Neural progenitor cell (in vitro differentiated cells): ENCODE measurements at regions not wholly inside any gene's neighbourhood (a gene's known extent, or its start where the extent isn't known, plus 50 kb on each side); places are given as distances from the start of the nearest gene placed in this dataset.

Experiments
- DNase-seq: peaks from one replicate; pipeline ENCODE4 v3.0.0-alpha.2; 2016; ENCODE audit warnings: low spot score
- H2AFZ ChIP-seq: fragments of 200-600 bp; sonication (generic); replicated peaks from 2 replicates; pipeline ENCODE4 v1.6.1; 2016; ENCODE audit warnings: antibody characterized with exemption
- H3F3A ChIP-seq: fragments of 200-600 bp; sonication (generic); 2 replicates; pipeline ENCODE4 v1.6.1; 2016; ENCODE audit warnings: antibody characterized with exemption, low read depth
- H3K27ac ChIP-seq: fragments of 200-600 bp; sonication (generic); 2 replicates; pipeline ENCODE4 v1.5.1; 2016; ENCODE audit warnings: mild to moderate bottlenecking
- H3K27me3 ChIP-seq: fragments of 200-600 bp; sonication (generic); 2 replicates; pipeline ENCODE4 v1.6.1; 2016; ENCODE audit warnings: mild to moderate bottlenecking, moderate library complexity
- H3K36me3 ChIP-seq: fragments of 200-600 bp; sonication (generic); 2 replicates; pipeline ENCODE4 v1.5.1; 2016
- H3K4me1 ChIP-seq: fragments of 200-600 bp; sonication (generic); 2 replicates; pipeline ENCODE4 v1.6.1; 2016; ENCODE audit warnings: mixed run types
- H3K4me2 ChIP-seq: fragments of 200-600 bp; sonication (generic); 2 replicates; pipeline ENCODE4 v1.6.1; 2016
- H3K4me3 ChIP-seq: fragments of 200-600 bp; sonication (generic); 2 replicates; pipeline ENCODE4 v1.5.1; 2016
- H3K79me2 ChIP-seq: fragments of 200-600 bp; sonication (generic); 2 replicates; pipeline ENCODE4 v1.6.1; 2016; ENCODE audit warnings: low read depth
- H3K9ac ChIP-seq: fragments of 200-600 bp; sonication (generic); 2 replicates; pipeline ENCODE4 v1.6.1; 2016
- H3K9me3 ChIP-seq: fragments of 200-600 bp; sonication (generic); 2 replicates; pipeline ENCODE4 v1.5.1; 2016; ENCODE audit warnings: low read depth
- H4K20me1 ChIP-seq: fragments of 200-600 bp; sonication (generic); 2 replicates; pipeline ENCODE4 v1.6.1; 2016; ENCODE audit warnings: low read depth
- H3K27ac Mint-ChIP-seq: 3 replicates; pipeline ENCODE4 v1.8.0; 2021; ENCODE audit warnings: mixed read lengths
- H3K27me3 Mint-ChIP-seq: 2 replicates; pipeline ENCODE4 v1.8.0; 2022; ENCODE audit warnings: low read depth, mild to moderate bottlenecking, inconsistent platforms, moderate library complexity, mixed read lengths; ENCODE audit not compliant: insufficient read depth
- H3K36me3 Mint-ChIP-seq: 3 replicates; pipeline ENCODE4 v1.8.0; 2021; ENCODE audit warnings: mixed read lengths
- H3K4me1 Mint-ChIP-seq: 3 replicates; pipeline ENCODE4 v1.8.0; 2021; ENCODE audit warnings: mixed read lengths
- H3K4me3 Mint-ChIP-seq: 3 replicates; pipeline ENCODE4 v1.8.0; 2021; ENCODE audit warnings: mild to moderate bottlenecking, moderate library complexity, mixed read lengths
- H3K9me3 Mint-ChIP-seq: 3 replicates; pipeline ENCODE4 v1.8.0; 2020; ENCODE audit warnings: mixed read lengths
- CTCF ChIP-seq: fragments of 200-600 bp; sonication (generic); IDR thresholded peaks from 2 replicates; pipeline ENCODE4 v1.5.1; 2017; ENCODE audit warnings: antibody characterized with exemption, mild to moderate bottlenecking
- EZH2 ChIP-seq: fragments of 200-600 bp; sonication (generic); IDR thresholded peaks from 2 replicates; pipeline ENCODE4 v1.6.1; 2017; ENCODE audit warnings: antibody characterized with exemption, mild to moderate bottlenecking, moderate library complexity
- EZH2phosphoT487 ChIP-seq: fragments of 200-600 bp; sonication (generic); IDR thresholded peaks from 2 replicates; pipeline ENCODE4 v1.6.1; 2017; ENCODE audit warnings: antibody characterized with exemption

DNA sequence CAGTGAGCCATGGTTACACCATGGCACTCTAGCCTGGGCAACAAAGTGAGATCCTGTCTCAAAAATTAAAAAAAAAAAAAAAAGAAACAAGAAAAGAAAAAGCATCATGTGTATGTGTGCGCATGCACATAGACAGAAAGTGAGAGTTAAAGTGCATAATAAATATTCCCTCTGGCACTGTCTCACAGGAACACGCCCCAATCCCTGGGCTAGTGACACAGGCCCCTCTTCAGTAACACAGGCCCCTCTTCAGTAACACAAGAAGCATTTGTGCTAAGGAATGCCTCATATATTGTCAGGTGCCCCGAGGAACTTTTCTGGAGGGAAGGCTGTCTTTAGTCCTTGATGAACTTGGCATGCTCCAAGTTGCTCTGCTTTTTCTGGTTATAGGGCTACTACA, 57.5 kb downstream of the RPL27A start:
- no peaks in the 10 kb centered on the region for H3K4me1 ChIP-seq
- no peaks in the 10 kb centered on the region for H3K27me3 ChIP-seq
- no peaks in the 10 kb centered on the region for H3K36me3 ChIP-seq
- TF ChIP-seq CTCF (no peak), EZH2phosphoT487 (no peak), EZH2 (no peak)
- no peaks in the 10 kb centered on the region for H3K79me2 ChIP-seq
- Mint-ChIP-seq H3K27me3 (no peaks in the 10 kb centered on the region), H3K27ac (no peak overlapping the region), H3K4me1 (no peaks in the 10 kb centered on the region), H3K4me3 (no peak overlapping the region), H3K9me3 (no peaks in the 10 kb centered on the region), H3K36me3 (peaks cover 8% of the 10 kb centered on the region)
- H3K9ac ChIP-seq: no peak overlapping the region
- H3K27ac ChIP-seq: no peak overlapping the region
- no peaks in the 10 kb centered on the region for H4K20me1 ChIP-seq
- no peaks in the 10 kb centered on the region for H3K9me3 ChIP-seq
- H3F3A ChIP-seq: no peaks in the 10 kb centered on the region
- no peak overlapping the region for H3K4me2 ChIP-seq
- no peak overlapping the region for H3K4me3 ChIP-seq
- no peak overlapping the region for H2AFZ ChIP-seq
- DNase-seq: no peak

- H3K4me2 ChIP-seq: no peak overlapping the region
- H2AFZ ChIP-seq: no peak overlapping the region
- no peak for TF ChIP-seq EZH2phosphoT487
- TF ChIP-seq CTCF: no peak
- no peak for TF ChIP-seq EZH2
- no peaks in the 10 kb centered on the region for H3K4me1 ChIP-seq
- no peaks in the 10 kb centered on the region for H3K36me3 ChIP-seq
- H3K27me3 Mint-ChIP-seq: no peaks in the 10 kb centered on the region
- H3K9me3 Mint-ChIP-seq: no peaks in the 10 kb centered on the region
- H3K4me3 Mint-ChIP-seq: no peak overlapping the region
- H3F3A ChIP-seq: no peaks in the 10 kb centered on the region
- no peaks in the 10 kb centered on the region for H3K79me2 ChIP-seq
- no peak overlapping the region for H3K4me3 ChIP-seq
- H3K4me1 Mint-ChIP-seq: peaks cover 3% of the 10 kb centered on the region
- peaks cover 19% of the 10 kb centered on the region for H3K36me3 Mint-ChIP-seq
- no peak for DNase-seq
- H3K9me3 ChIP-seq: no peaks in the 10 kb centered on the region
- H3K27ac ChIP-seq: no peak overlapping the region
- no peaks in the 10 kb centered on the region for H4K20me1 ChIP-seq
- no peak overlapping the region for H3K27ac Mint-ChIP-seq
- no peak overlapping the region for H3K9ac ChIP-seq
- H3K27me3 ChIP-seq: no peaks in the 10 kb centered on the region
Measured at GRCh38 chr11:8744423-8744822, 61.8 kb downstream of the RPL27A start.

DNA sequence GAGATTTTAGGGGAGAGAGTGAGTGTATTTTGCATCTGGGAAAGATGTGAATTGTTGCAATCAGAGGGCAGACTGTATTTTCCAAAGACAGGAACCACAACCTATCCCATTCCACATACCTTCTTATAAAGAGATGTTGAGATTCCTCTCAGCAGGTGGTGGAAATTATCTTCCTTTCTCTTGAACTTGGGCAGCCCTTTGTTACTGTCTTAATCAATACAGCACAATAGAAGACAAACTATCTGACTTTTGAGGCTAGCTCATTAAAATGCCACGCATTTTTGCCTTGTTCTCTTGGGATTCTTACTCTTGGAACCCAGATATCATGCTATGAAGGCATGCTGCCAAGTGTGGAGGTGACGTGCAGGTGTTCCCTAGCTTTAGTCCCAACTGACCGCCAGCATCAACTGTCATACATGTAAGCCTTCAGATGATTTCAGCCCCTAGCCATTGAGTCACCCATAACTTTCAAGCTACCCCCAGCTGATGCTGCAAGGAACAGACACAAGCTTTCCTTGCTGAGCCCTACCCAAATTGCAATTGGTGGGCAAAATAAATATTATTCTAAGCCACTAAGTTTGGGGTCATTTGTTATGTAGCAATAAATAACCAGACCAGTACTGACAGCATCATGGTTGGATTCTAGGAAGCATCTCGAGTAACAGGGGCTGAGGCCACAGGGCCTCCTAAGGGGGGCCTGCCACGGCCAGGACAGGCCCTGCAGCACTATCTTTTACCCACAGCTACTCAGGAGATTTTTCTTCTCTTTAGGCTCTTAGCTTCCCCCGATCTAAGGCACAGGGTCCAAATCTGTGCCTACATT, 63.0 kb downstream of the RPL27A start:
- no peak overlapping the region for H3K4me3 ChIP-seq
- H3K9me3 Mint-ChIP-seq: no peaks in the 10 kb centered on the region

More for the DNA sequence above, 63.0 kb downstream of the RPL27A start:
- H3F3A ChIP-seq: no peaks in the 10 kb centered on the region
- no peak overlapping the region for H3K27ac Mint-ChIP-seq
- H3K9me3 ChIP-seq: no peaks in the 10 kb centered on the region
- peaks cover 20% of the 10 kb centered on the region for H3K36me3 Mint-ChIP-seq
- H3K79me2 ChIP-seq: no peaks in the 10 kb centered on the region
- no peak overlapping the region for H2AFZ ChIP-seq
- H3K4me2 ChIP-seq: no peak overlapping the region
- H3K36me3 ChIP-seq: no peaks in the 10 kb centered on the region
- no peak for DNase-seq
- no peaks in the 10 kb centered on the region for H3K27me3 Mint-ChIP-seq
- H3K27ac ChIP-seq: no peak overlapping the region
- no peak overlapping the region for H3K4me3 Mint-ChIP-seq
- H3K27me3 ChIP-seq: no peaks in the 10 kb centered on the region
- H3K9ac ChIP-seq: no peak overlapping the region
- H3K4me1 ChIP-seq: no peaks in the 10 kb centered on the region
- no peaks in the 10 kb centered on the region for H4K20me1 ChIP-seq
- H3K4me1 Mint-ChIP-seq: peaks cover 3% of the 10 kb centered on the region
- no peak for TF ChIP-seq EZH2phosphoT487
- no peak for TF ChIP-seq EZH2
- TF ChIP-seq CTCF: no peak
